ENCODE measurements at regions not wholly inside any gene's neighbourhood (a gene's known extent, or its start where the extent isn't known, plus 50 kb on each side); places are given as distances from the start of the nearest gene placed in this dataset.

- no peak for DNase-seq
- Histone ChIP-seq H3K4me1 (ENCODE audit: low read length) (no peaks in the 10 kb centered on the region), H4K20me1 (ENCODE audit: insufficient read depth, low read depth, low read length) (no peaks in the 10 kb centered on the region), H2AFZ (ENCODE audit: low read length) (no peak overlapping the region), H3K9me3 (ENCODE audit: low read length) (no peaks in the 10 kb centered on the region), H3K9ac (ENCODE audit: low read length) (no peak overlapping the region), H3K27ac (ENCODE audit: low read length) (no peak overlapping the region), H3K27me3 (ENCODE audit: low read length) (no peaks in the 10 kb centered on the region), H3K4me3 (ENCODE audit: low read length) (no peak overlapping the region), H3K4me2 (ENCODE audit: low read depth, low read length, poor library complexity, severe bottlenecking) (no peak overlapping the region), H3K9me2 (replicated peaks; ENCODE audit: insufficient read depth, low read length) (no peaks in the 10 kb centered on the region), H3K36me3 (ENCODE audit: insufficient read depth, low read length) (no peaks in the 10 kb centered on the region), H3K79me2 (ENCODE audit: low read length) (no peaks in the 10 kb centered on the region)
These were observed 180.2 kb upstream of the TWIST2 start for GRCh38 chr2:238667639-238668038.

- no peaks in the 10 kb centered on the region for H3K4me1 ChIP-seq (ENCODE audit: low read length)
- no peaks in the 10 kb centered on the region for H3K36me3 ChIP-seq (ENCODE audit: insufficient read depth, low read length)
- no peaks in the 10 kb centered on the region for H3K79me2 ChIP-seq (ENCODE audit: low read length)
- no peaks in the 10 kb centered on the region for H3K27me3 ChIP-seq (ENCODE audit: low read length)
- no peak overlapping the region for H3K27ac ChIP-seq (ENCODE audit: low read length)
- no peak overlapping the region for H2AFZ ChIP-seq (ENCODE audit: low read length)
- no peaks in the 10 kb centered on the region for H3K9me3 ChIP-seq (ENCODE audit: low read length)
- no peaks in the 10 kb centered on the region for H3K9me2 ChIP-seq (replicated peaks; ENCODE audit: insufficient read depth, low read length)
- no peak overlapping the region for H3K4me3 ChIP-seq (ENCODE audit: low read length)
- H3K4me2 ChIP-seq (ENCODE audit: low read depth, low read length, poor library complexity, severe bottlenecking): no peak overlapping the region
- no peak overlapping the region for H3K9ac ChIP-seq (ENCODE audit: low read length)
- H4K20me1 ChIP-seq (ENCODE audit: insufficient read depth, low read depth, low read length): no peaks in the 10 kb centered on the region
- no peak for DNase-seq
These were observed 179.5 kb upstream of the TWIST2 start for GRCh38 chr2:238668426-238668825.

- Histone ChIP-seq H3K4me1 (ENCODE audit: low read length) (no peaks in the 10 kb centered on the region), H3K27me3 (ENCODE audit: low read length) (no peaks in the 10 kb centered on the region), H3K9ac (ENCODE audit: low read length) (no peak overlapping the region), H3K27ac (ENCODE audit: low read length) (no peak overlapping the region), H3K79me2 (ENCODE audit: low read length) (no peaks in the 10 kb centered on the region), H4K20me1 (ENCODE audit: insufficient read depth, low read depth, low read length) (no peaks in the 10 kb centered on the region), H3K4me3 (ENCODE audit: low read length) (no peak overlapping the region), H3K9me3 (ENCODE audit: low read length) (no peaks in the 10 kb centered on the region), H3K36me3 (ENCODE audit: insufficient read depth, low read length) (no peaks in the 10 kb centered on the region), H2AFZ (ENCODE audit: low read length) (no peak overlapping the region), H3K4me2 (ENCODE audit: low read depth, low read length, poor library complexity, severe bottlenecking) (no peak overlapping the region), H3K9me2 (replicated peaks; ENCODE audit: insufficient read depth, low read length) (no peaks in the 10 kb centered on the region)
- no peak for DNase-seq
These were observed 178.8 kb upstream of the TWIST2 start for GRCh38 chr2:238669046-238669445.

- H3K4me3 ChIP-seq (ENCODE audit: low read length): no peak overlapping the region
- H4K20me1 ChIP-seq (ENCODE audit: insufficient read depth, low read depth, low read length): no peaks in the 10 kb centered on the region
- H3K4me2 ChIP-seq (ENCODE audit: low read depth, low read length, poor library complexity, severe bottlenecking): no peak overlapping the region
- no peaks in the 10 kb centered on the region for H3K9me2 ChIP-seq (replicated peaks; ENCODE audit: insufficient read depth, low read length)
- H3K79me2 ChIP-seq (ENCODE audit: low read length): no peaks in the 10 kb centered on the region
- H3K27ac ChIP-seq (ENCODE audit: low read length): no peak overlapping the region
- no peaks in the 10 kb centered on the region for H3K9me3 ChIP-seq (ENCODE audit: low read length)
- H2AFZ ChIP-seq (ENCODE audit: low read length): no peak overlapping the region
- no peak overlapping the region for H3K9ac ChIP-seq (ENCODE audit: low read length)
- H3K27me3 ChIP-seq (ENCODE audit: low read length): no peaks in the 10 kb centered on the region
- no peaks in the 10 kb centered on the region for H3K4me1 ChIP-seq (ENCODE audit: low read length)
- no peaks in the 10 kb centered on the region for H3K36me3 ChIP-seq (ENCODE audit: insufficient read depth, low read length)
- no peak for DNase-seq
These were observed 178.3 kb upstream of the TWIST2 start for GRCh38 chr2:238669581-238670080.

- Histone ChIP-seq H3K27ac (ENCODE audit: low read length) (no peak overlapping the region), H3K4me2 (ENCODE audit: low read depth, low read length, poor library complexity, severe bottlenecking) (no peak overlapping the region), H3K9me3 (ENCODE audit: low read length) (no peaks in the 10 kb centered on the region), H3K36me3 (ENCODE audit: insufficient read depth, low read length) (no peaks in the 10 kb centered on the region), H3K4me1 (ENCODE audit: low read length) (no peaks in the 10 kb centered on the region), H3K4me3 (ENCODE audit: low read length) (no peak overlapping the region), H4K20me1 (ENCODE audit: insufficient read depth, low read depth, low read length) (no peaks in the 10 kb centered on the region), H3K9ac (ENCODE audit: low read length) (no peak overlapping the region), H3K27me3 (ENCODE audit: low read length) (no peaks in the 10 kb centered on the region), H3K79me2 (ENCODE audit: low read length) (no peaks in the 10 kb centered on the region), H3K9me2 (replicated peaks; ENCODE audit: insufficient read depth, low read length) (no peaks in the 10 kb centered on the region), H2AFZ (ENCODE audit: low read length) (no peak overlapping the region)
- DNase-seq: no peak
These were observed 177.7 kb upstream of the TWIST2 start for GRCh38 chr2:238670111-238670585.

GRCh38 chr2:238682536-238682935 is 165.3 kb upstream of the TWIST2 start:
- no peaks in the 10 kb centered on the region for H3K4me1 ChIP-seq (ENCODE audit: low read length)
- DNase-seq: no peak
- H3K9ac ChIP-seq (ENCODE audit: low read length): no peak overlapping the region
- H3K36me3 ChIP-seq (ENCODE audit: insufficient read depth, low read length): no peaks in the 10 kb centered on the region
- H3K9me3 ChIP-seq (ENCODE audit: low read length): no peaks in the 10 kb centered on the region
- 0 out of 2 replicates have a peak, but pooled peaks cover 2% of the 10 kb centered on the region for H3K27me3 ChIP-seq (ENCODE audit: low read length)
- no peak overlapping the region for H3K27ac ChIP-seq (ENCODE audit: low read length)
- no peak overlapping the region for H2AFZ ChIP-seq (ENCODE audit: low read length)
- H3K4me2 ChIP-seq (ENCODE audit: low read depth, low read length, poor library complexity, severe bottlenecking): no peak overlapping the region
- H4K20me1 ChIP-seq (ENCODE audit: insufficient read depth, low read depth, low read length): no peaks in the 10 kb centered on the region
- H3K79me2 ChIP-seq (ENCODE audit: low read length): no peaks in the 10 kb centered on the region
- no peak overlapping the region for H3K4me3 ChIP-seq (ENCODE audit: low read length)
- no peaks in the 10 kb centered on the region for H3K9me2 ChIP-seq (replicated peaks; ENCODE audit: insufficient read depth, low read length)

- no peak for DNase-seq
- Histone ChIP-seq H3K9me2 (replicated peaks; ENCODE audit: insufficient read depth, low read length) (no peaks in the 10 kb centered on the region), H3K27me3 (ENCODE audit: low read length) (peaks cover 2% of the 10 kb centered on the region; the same call in 1 of the 2 replicates), H4K20me1 (ENCODE audit: insufficient read depth, low read depth, low read length) (no peaks in the 10 kb centered on the region), H3K27ac (ENCODE audit: low read length) (no peak overlapping the region), H3K4me2 (ENCODE audit: low read depth, low read length, poor library complexity, severe bottlenecking) (no peak overlapping the region), H3K4me1 (ENCODE audit: low read length) (no peaks in the 10 kb centered on the region), H3K36me3 (ENCODE audit: insufficient read depth, low read length) (no peaks in the 10 kb centered on the region), H3K79me2 (ENCODE audit: low read length) (no peaks in the 10 kb centered on the region), H2AFZ (ENCODE audit: low read length) (no peak overlapping the region), H3K9ac (ENCODE audit: low read length) (no peak overlapping the region), H3K9me3 (ENCODE audit: low read length) (no peaks in the 10 kb centered on the region), H3K4me3 (ENCODE audit: low read length) (no peak overlapping the region)
These were observed 163.2 kb upstream of the TWIST2 start for GRCh38 chr2:238684362-238685326.

GRCh38 chr2:238685327-238685709 is 162.6 kb upstream of the TWIST2 start:
- no peak overlapping the region for H2AFZ ChIP-seq (ENCODE audit: low read length)
- H3K27ac ChIP-seq (ENCODE audit: low read length): no peak overlapping the region
- H3K79me2 ChIP-seq (ENCODE audit: low read length): no peaks in the 10 kb centered on the region
- DNase-seq: no peak
- H3K27me3 ChIP-seq (ENCODE audit: low read length): peaks cover 2% of the 10 kb centered on the region; the same call in 1 of the 2 replicates
- H3K9me2 ChIP-seq (replicated peaks; ENCODE audit: insufficient read depth, low read length): no peaks in the 10 kb centered on the region
- H3K36me3 ChIP-seq (ENCODE audit: insufficient read depth, low read length): no peaks in the 10 kb centered on the region
- no peaks in the 10 kb centered on the region for H3K9me3 ChIP-seq (ENCODE audit: low read length)
- no peak overlapping the region for H3K4me3 ChIP-seq (ENCODE audit: low read length)
- no peaks in the 10 kb centered on the region for H3K4me1 ChIP-seq (ENCODE audit: low read length)
- H4K20me1 ChIP-seq (ENCODE audit: insufficient read depth, low read depth, low read length): no peaks in the 10 kb centered on the region
- H3K4me2 ChIP-seq (ENCODE audit: low read depth, low read length, poor library complexity, severe bottlenecking): no peak overlapping the region
- no peak overlapping the region for H3K9ac ChIP-seq (ENCODE audit: low read length)

Measured in Karpas-422 (cell line).